Common myeloid progenitor, CD34-positive (primary cell): ENCODE measurements at regions not wholly inside any gene's neighbourhood (a gene's known extent, or its start where the extent isn't known, plus 50 kb on each side); places are given as distances from the start of the nearest gene placed in this dataset.
"Not testable (repeated sequence)": the region's sequence is repeated elsewhere in the genome, so short reads cannot be mapped to it uniquely, and the experiment has no call there.

ENCODE experiments used
- CTCF ChIA-PET: fragments of 350-600 bp; sonication (Branson Sonifier 250); formaldehyde crosslinking; loops from one replicate; lab custom pipeline; 2021; ENCODE audit warnings: antibody characterized with exemption; lab: Charles Lee
- POLR2A ChIA-PET: fragments of 350-600 bp; sonication (Branson Sonifier 250); formaldehyde crosslinking; loops from one replicate; lab custom pipeline; 2021; ENCODE audit warnings: antibody characterized with exemption; lab: Charles Lee
- DNase-seq, 3 donors: peaks; one replicate each; pipeline versions ENCODE4 v3.0.0 to v3.0.0-alpha.2; 2013
- H3K27ac ChIP-seq, 2 experiments: 1 replicate in 1 of 2; 2 replicates in 1 of 2; pipeline ENCODE4 v1.7.0; 2013; ENCODE audit warnings: inconsistent platforms in 2 of 2, low read length in 2 of 2, mild to moderate bottlenecking in 2 of 2, low read depth in 1 of 2, moderate library complexity in 1 of 2; ENCODE audit not compliant: severe bottlenecking in 2 of 2, insufficient read depth in 1 of 2, poor library complexity in 1 of 2
- H3K27me3 ChIP-seq, 5 experiments: replicated peaks in 2 of 5; 1 replicate in 3 of 5; 2 replicates in 2 of 5; pipeline versions ENCODE4 v1.6.1 to v1.7.0; 2013; ENCODE audit warnings: low read length in 4 of 5, mild to moderate bottlenecking in 2 of 5, moderate library complexity in 2 of 5, inconsistent platforms in 1 of 5; ENCODE audit not compliant: insufficient read depth in 5 of 5, control insufficient read depth in 4 of 5
- H3K36me3 ChIP-seq, 4 experiments: 1 replicate in 2 of 4; 2 replicates in 2 of 4; pipeline versions ENCODE4 v1.6.1 to v1.7.0; 2013; ENCODE audit warnings: low read length in 3 of 4, control low read depth in 1 of 4, mild to moderate bottlenecking in 1 of 4; ENCODE audit not compliant: control insufficient read depth in 4 of 4, insufficient read depth in 4 of 4
- H3K4me1 ChIP-seq, 4 experiments: 1 replicate in 3 of 4; 2 replicates in 1 of 4; pipeline versions ENCODE4 v1.6.1 to v1.7.1; 2013; ENCODE audit warnings: low read length in 3 of 4, mild to moderate bottlenecking in 3 of 4, control low read depth in 1 of 4, inconsistent platforms in 1 of 4, moderate library complexity in 1 of 4; ENCODE audit not compliant: control insufficient read depth in 4 of 4, insufficient read depth in 4 of 4; ENCODE audit errors: control extremely low read depth in 1 of 4
- H3K4me3 ChIP-seq, 7 experiments: 1 replicate in 4 of 7; 2 replicates in 3 of 7; pipeline versions ENCODE4 v1.5.1 to v1.7.0; 2013; ENCODE audit warnings: mild to moderate bottlenecking in 7 of 7, low read length in 6 of 7, moderate library complexity in 6 of 7, inconsistent platforms in 2 of 7, low read depth in 2 of 7, control low read depth in 1 of 7; ENCODE audit not compliant: insufficient read depth in 4 of 7, control insufficient read depth in 1 of 7; ENCODE audit errors: extremely low read depth in 1 of 7
- H3K9me3 ChIP-seq, 5 experiments: 1 replicate in 4 of 5; 2 replicates in 1 of 5; pipeline versions ENCODE4 v1.6.1 to v1.7.1; 2013; ENCODE audit warnings: low read length in 4 of 5, mild to moderate bottlenecking in 2 of 5, inconsistent platforms in 1 of 5, low read depth in 1 of 5, moderate library complexity in 1 of 5; ENCODE audit not compliant: control insufficient read depth in 4 of 5, insufficient read depth in 2 of 5; ENCODE audit errors: control extremely low read depth in 1 of 5
- WGBS: methylation state at CpG from one replicate; pipeline ENCODE4 v1.1.5; 2013; ENCODE audit not compliant: insufficient coverage; 5-methylcytosine and 5-hydroxymethylcytosine counted together

GRCh38 chr4:38483628-38484027 lies 180.4 kb upstream of the KLF3 start:
- H3K27me3 ChIP-seq, H3K9me3 ChIP-seq, CTCF ChIA-PET, H3K4me3 ChIP-seq, H3K36me3 ChIP-seq, H3K4me1 ChIP-seq, H3K27ac ChIP-seq, DNase-seq, POLR2A ChIA-PET: not testable (repeated sequence)

DNA sequence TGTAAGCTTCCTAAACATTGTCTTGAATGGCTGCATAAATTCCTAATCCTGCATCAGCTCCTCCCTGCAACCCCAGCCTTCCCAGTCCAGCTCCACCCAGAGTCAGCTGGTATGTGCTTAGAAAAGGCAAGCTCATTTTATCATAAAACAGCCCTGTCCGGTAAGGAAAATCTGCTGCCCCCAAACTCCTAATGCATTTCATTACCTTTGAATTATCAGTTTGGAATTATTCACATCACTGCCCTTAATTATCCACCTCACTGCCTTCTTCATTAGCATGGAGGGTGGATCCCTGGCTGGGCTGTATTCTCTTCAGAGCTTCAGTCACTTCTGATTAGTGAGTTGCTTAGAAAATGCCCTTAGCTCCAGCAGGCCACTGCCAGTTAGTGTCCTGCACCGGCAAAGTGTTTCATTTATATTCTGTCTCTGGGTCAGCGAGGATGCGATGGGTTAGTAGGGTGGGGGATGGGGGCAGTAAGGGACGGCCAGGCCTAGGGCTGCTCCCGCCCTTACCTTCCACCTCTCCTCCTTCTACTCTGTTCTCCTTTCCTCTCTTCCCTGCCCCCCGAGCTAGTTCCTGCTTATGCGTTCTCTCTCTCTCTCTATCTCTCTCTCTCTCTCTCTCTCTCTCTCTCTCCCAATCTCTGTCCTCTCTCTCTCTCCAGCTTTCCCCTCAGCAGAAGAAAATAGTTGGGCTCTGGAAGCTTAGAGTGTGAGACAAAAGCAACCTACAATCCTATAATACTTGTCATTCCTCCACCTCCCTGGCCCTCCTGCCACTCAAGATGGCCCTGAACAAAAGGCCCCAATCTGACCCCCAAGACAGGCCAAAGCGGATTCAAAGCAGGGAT lies 174.8 kb upstream of the KLF3 start:
- POLR2A ChIA-PET = no interaction called here
- Histone ChIP-seq H3K9me3 (no peaks in the 10 kb centered on the region), H3K36me3 (no peaks in the 10 kb centered on the region), H3K27ac (no peak overlapping the region), H3K4me3 (no peak overlapping the region), H3K4me1 (peaks cover 0 to 4% (median 0%) of the 10 kb centered on the region in 4 experiments), H3K27me3 (no peaks in the 10 kb centered on the region)
- CTCF ChIA-PET = no interaction called here
- 87% methylated on average over 3 of the region's 9 CpGs for WGBS
- DNase-seq = no peak

DNA sequence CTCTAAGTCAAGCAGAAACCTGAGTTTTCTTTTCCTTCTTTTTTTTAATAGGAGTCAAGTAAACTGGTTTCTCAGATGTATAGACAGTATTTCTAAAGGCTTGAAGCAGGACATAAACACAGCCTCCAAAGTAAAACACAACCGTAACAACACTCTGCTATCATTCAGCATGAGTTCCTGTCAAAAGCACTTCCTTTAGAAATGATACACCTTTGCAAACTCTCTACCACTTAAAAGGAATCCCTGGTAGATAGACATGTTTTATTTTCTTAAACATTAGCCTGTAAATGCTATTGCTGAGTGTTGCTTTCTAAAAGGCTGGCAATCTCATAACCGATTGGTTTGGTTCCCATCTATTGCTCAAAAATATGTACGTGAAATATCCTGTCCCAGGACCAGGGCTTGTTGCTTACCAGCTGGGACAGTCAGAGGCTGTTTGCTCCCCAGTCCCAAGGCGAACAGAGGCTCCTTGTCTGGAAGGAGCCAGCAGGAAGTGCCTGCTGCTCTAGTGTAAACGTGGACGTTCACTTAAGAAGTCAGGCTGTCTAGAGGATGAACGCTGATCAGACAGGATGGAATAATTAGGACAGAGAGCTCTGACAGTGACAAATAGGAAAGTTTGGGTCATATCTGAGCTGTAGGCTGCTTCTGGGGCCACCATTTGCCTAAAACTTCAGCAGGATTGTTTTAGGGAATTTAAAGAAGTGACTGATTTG lies 173.9 kb upstream of the KLF3 start:
- WGBS = 86% methylated on average over 6 of the region's 7 CpGs
- DNase-seq = no peak
- ChIA-PET POLR2A (no interaction called here), CTCF (no interaction called here)
- peaks cover 0 to 4% (median 0%) of the 10 kb centered on the region in 4 experiments for H3K4me1 ChIP-seq
- H3K4me3 ChIP-seq = no peak overlapping the region
- H3K36me3 ChIP-seq = no peaks in the 10 kb centered on the region
- H3K27me3 ChIP-seq = no peaks in the 10 kb centered on the region
- no peak overlapping the region for H3K27ac ChIP-seq
- no peaks in the 10 kb centered on the region for H3K9me3 ChIP-seq

DNA sequence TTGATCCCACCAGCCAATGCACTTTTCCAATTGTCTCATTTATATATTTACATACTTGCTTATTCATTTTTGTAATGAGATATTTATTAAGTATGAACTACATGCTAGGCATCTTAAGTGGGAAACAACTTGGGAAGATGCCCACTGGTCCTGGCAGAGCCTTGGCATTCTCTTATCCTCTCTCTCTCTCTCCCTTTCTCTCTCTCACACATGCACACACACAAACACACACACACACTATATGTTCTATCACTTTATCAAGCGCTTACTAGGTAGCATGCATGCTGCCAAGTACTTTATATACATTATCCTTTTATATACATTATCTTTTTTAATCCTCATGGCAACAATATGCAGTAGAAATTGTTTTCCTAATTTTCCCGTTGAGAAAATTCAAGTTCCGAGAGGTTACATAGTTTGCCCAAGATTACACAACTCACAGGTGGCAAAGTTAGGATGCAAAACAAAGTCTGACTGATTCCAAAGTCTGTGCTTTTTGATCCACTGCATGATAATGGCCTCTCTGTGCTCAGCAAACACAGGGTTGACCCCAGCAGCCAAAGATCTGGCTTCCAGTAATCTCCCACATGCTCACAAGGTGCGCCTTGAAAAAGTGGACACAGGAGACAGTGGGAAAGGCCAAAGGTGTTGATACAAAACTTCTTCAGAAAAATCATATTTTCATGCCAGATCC lies 173.1 kb upstream of the KLF3 start:
- Histone ChIP-seq H3K4me1 (peaks cover 0 to 4% (median 0%) of the 10 kb centered on the region in 4 experiments), H3K9me3 (no peaks in the 10 kb centered on the region), H3K27me3 (no peaks in the 10 kb centered on the region), H3K4me3 (no peak overlapping the region), H3K27ac (no peak overlapping the region), H3K36me3 (no peaks in the 10 kb centered on the region)
- CTCF ChIA-PET = no interaction called here
- POLR2A ChIA-PET = no interaction called here
- 100% methylated on average over 4 of the region's 4 CpGs for WGBS
- DNase-seq = no peak

GRCh38 chr4:38491854-38492478 lies 172.0 kb upstream of the KLF3 start:
- CTCF ChIA-PET = no interaction called here

GRCh38 chr4:38493066-38493465 lies 170.9 kb upstream of the KLF3 start:
- no peak overlapping the region for H3K4me3 ChIP-seq
- H3K4me1 ChIP-seq = peaks cover 0 to 4% (median 0%) of the 10 kb centered on the region in 4 experiments
- H3K27ac ChIP-seq = no peak overlapping the region
- H3K9me3 ChIP-seq = no peaks in the 10 kb centered on the region
- no peaks in the 10 kb centered on the region for H3K27me3 ChIP-seq
- ChIA-PET POLR2A (interaction anchor here (0.6 kb wide), 1 partner anchor 71 kb away, joined by 3 read pairs; no protein-coding TSS in a partner anchor), CTCF (no interaction called here)
- DNase-seq = no peak
- H3K36me3 ChIP-seq = no peaks in the 10 kb centered on the region

More at GRCh38 chr4:38491854-38492478, 172.0 kb upstream of the KLF3 start:
- DNase-seq = peak in 2 of 3 donors; percentile 8 to 17
- Histone ChIP-seq H3K27ac (no peak overlapping the region), H3K4me1 (peaks cover 0 to 4% (median 0%) of the 10 kb centered on the region in 4 experiments), H3K27me3 (no peaks in the 10 kb centered on the region), H3K36me3 (no peaks in the 10 kb centered on the region), H3K9me3 (no peaks in the 10 kb centered on the region), H3K4me3 (no peak overlapping the region)
- 100% methylated on average over 2 of the region's 3 CpGs for WGBS
- POLR2A ChIA-PET = no interaction called here
